Kidney (tissue), 13 donors: ENCODE measurements at regions not wholly inside any gene's neighbourhood (a gene's known extent, or its start where the extent isn't known, plus 50 kb on each side); places are given as distances from the start of the nearest gene placed in this dataset.

Experiments
- DNase-seq, 5 donors: peaks; one replicate each; pipeline ENCODE4 v3.0.0-alpha.2; 2013 to 2020
- FAIRE-seq: peaks from 2 replicates; lab custom pipeline; 2012; peaks lifted over from hg19 to GRCh38; lab: Jason Lieb, UNC
- H3K27ac ChIP-seq, 2 donors: one replicate each; pipeline ENCODE4 v1.7.0; 2013; ENCODE audit warnings: low read depth in 2 of 2, low read length in 2 of 2, inconsistent platforms in 1 of 2
- H3K27me3 ChIP-seq: one replicate; pipeline ENCODE4 v1.7.1; 2013; ENCODE audit warnings: low read length, inconsistent platforms; ENCODE audit not compliant: control insufficient read depth, insufficient read depth
- H3K36me3 ChIP-seq, 3 donors: one replicate each; pipeline versions ENCODE4 v1.7.0 to v1.7.1; 2013; ENCODE audit warnings: low read length in 3 of 3, control low read depth in 1 of 3, inconsistent platforms in 1 of 3; ENCODE audit not compliant: insufficient read depth in 3 of 3, control insufficient read depth in 2 of 3
- H3K4me1 ChIP-seq, 3 donors: one replicate each; pipeline versions ENCODE4 v1.7.0 to v1.7.1; 2013; ENCODE audit warnings: low read length in 3 of 3, inconsistent platforms in 1 of 3, low read depth in 1 of 3; ENCODE audit not compliant: control insufficient read depth in 2 of 3, insufficient read depth in 2 of 3
- H3K4me3 ChIP-seq, 3 donors: one replicate each; pipeline versions ENCODE4 v1.7.0 to v1.8.1; 2013; ENCODE audit warnings: low read length in 3 of 3, control low read depth in 1 of 3, inconsistent platforms in 1 of 3
- H3K9ac ChIP-seq, 3 donors: one replicate each; pipeline versions ENCODE4 v1.7.0 to v1.7.1; 2013; ENCODE audit warnings: low read length in 3 of 3, control low read depth in 1 of 3, inconsistent platforms in 1 of 3
- H3K9me3 ChIP-seq, 3 donors: one replicate each; pipeline versions ENCODE4 v1.7.0 to v1.7.1; 2013; ENCODE audit warnings: low read length in 3 of 3, control low read depth in 1 of 3, inconsistent platforms in 1 of 3; ENCODE audit not compliant: control insufficient read depth in 2 of 3, insufficient read depth in 1 of 3
- CTCF ChIP-seq: IDR thresholded peaks from 3 replicates; pipeline ENCODE4 v1.5.1; 2012; ENCODE audit warnings: mild to moderate bottlenecking, moderate library complexity, borderline replicate concordance; ENCODE audit not compliant: insufficient read depth; ENCODE audit errors: extremely low read depth
- intact Hi-C: fragments of 100-400 bp; cut with DNase I; formaldehyde crosslinking; loops from one replicate; pipeline ENCODE4 v1.11.1; 2022
- donor health status: control.
- donor health status: control.
- donor health status: control.
- donor health status: control.
- donor health status: control.
- donor health status: DM: yes; HTN: yes; CAD: no.
- donor health status: Normal renal cell carcinoma (clear cell type).

GRCh38 chr9:18015116-18015515 is 436.2 kb downstream of the SH3GL2 start:
- intact Hi-C loops: no loop called here
- Histone ChIP-seq H3K4me1 (no peaks in the 10 kb centered on the region), H3K9me3 (peaks cover 0 to 3% (median 0%) of the 10 kb centered on the region in 3 donors), H3K27ac (no peak overlapping the region), H3K36me3 (no peaks in the 10 kb centered on the region), H3K27me3 (no peaks in the 10 kb centered on the region), H3K9ac (no peak overlapping the region), H3K4me3 (no peak overlapping the region)
- no peak for TF ChIP-seq CTCF
- no peak for DNase-seq
- no peak for FAIRE-seq

GRCh38 chr9:18017136-18017535 is 438.3 kb downstream of the SH3GL2 start:
- no peaks in the 10 kb centered on the region for H3K4me1 ChIP-seq
- FAIRE-seq: no peak
- peaks cover 0 to 3% (median 0%) of the 10 kb centered on the region in 3 donors for H3K9me3 ChIP-seq
- H3K36me3 ChIP-seq: no peaks in the 10 kb centered on the region
- no peak for DNase-seq
- intact Hi-C loops: no loop called here
- H3K9ac ChIP-seq: no peak overlapping the region
- H3K4me3 ChIP-seq: no peak overlapping the region
- no peaks in the 10 kb centered on the region for H3K27me3 ChIP-seq
- TF ChIP-seq CTCF: no peak
- H3K27ac ChIP-seq: no peak overlapping the region

GRCh38 chr9:18018221-18018620 is 439.4 kb downstream of the SH3GL2 start:
- no peaks in the 10 kb centered on the region for H3K4me1 ChIP-seq
- TF ChIP-seq CTCF: no peak
- H3K9me3 ChIP-seq: peaks cover 0 to 3% (median 0%) of the 10 kb centered on the region in 3 donors
- H3K36me3 ChIP-seq: no peaks in the 10 kb centered on the region
- DNase-seq (no peak), FAIRE-seq (no peak)
- H3K27me3 ChIP-seq: no peaks in the 10 kb centered on the region
- no peak overlapping the region for H3K9ac ChIP-seq
- H3K4me3 ChIP-seq: no peak overlapping the region
- no peak overlapping the region for H3K27ac ChIP-seq
- intact Hi-C loops: no loop called here

- H3K36me3 ChIP-seq: no peaks in the 10 kb centered on the region
- intact Hi-C loops: no loop called here
- H3K9ac ChIP-seq: no peak overlapping the region
- FAIRE-seq (no peak), DNase-seq (no peak)
- H3K4me3 ChIP-seq: no peak overlapping the region
- TF ChIP-seq CTCF: no peak
- no peak overlapping the region for H3K27ac ChIP-seq
- no peaks in the 10 kb centered on the region for H3K4me1 ChIP-seq
- H3K27me3 ChIP-seq: no peaks in the 10 kb centered on the region
- peaks cover 0 to 3% (median 0%) of the 10 kb centered on the region in 3 donors for H3K9me3 ChIP-seq
These were observed 439.8 kb downstream of the SH3GL2 start for GRCh38 chr9:18018661-18019060.
